KMS-11 (cell line): ENCODE measurements at regions not wholly inside any gene's neighbourhood (a gene's known extent, or its start where the extent isn't known, plus 50 kb on each side); places are given as distances from the start of the nearest gene placed in this dataset.

Experiments
- H2AFZ ChIP-seq: fragments of 200-600 bp; sonication (generic); 2 replicates; pipeline ENCODE4 v1.6.1; 2016; ENCODE audit warnings: antibody characterized with exemption, mixed run types, low read depth
- H3K27ac ChIP-seq: fragments of 200-600 bp; sonication (generic); 2 replicates; pipeline ENCODE4 v1.6.1; 2016; ENCODE audit warnings: mild to moderate bottlenecking, mixed run types
- H3K27me3 ChIP-seq: fragments of 200-600 bp; sonication (generic); 2 replicates; pipeline ENCODE4 v1.6.1; 2017; ENCODE audit warnings: mild to moderate bottlenecking, low read depth, mixed run types, moderate library complexity; ENCODE audit not compliant: insufficient read depth
- H3K36me3 ChIP-seq: fragments of 200-600 bp; sonication (generic); 2 replicates; pipeline ENCODE4 v1.6.1; 2017; ENCODE audit warnings: mild to moderate bottlenecking, mixed run types; ENCODE audit not compliant: insufficient read depth
- H3K4me1 ChIP-seq: fragments of 200-600 bp; sonication (generic); 2 replicates; pipeline ENCODE4 v1.6.1; 2016; ENCODE audit warnings: mild to moderate bottlenecking, low read depth, mixed run types; ENCODE audit not compliant: poor library complexity, severe bottlenecking
- H3K4me2 ChIP-seq: fragments of 200-600 bp; sonication (generic); 2 replicates; pipeline ENCODE4 v1.7.0; 2016; ENCODE audit warnings: mild to moderate bottlenecking, mixed run types
- H3K4me3 ChIP-seq: fragments of 200-600 bp; sonication (generic); IDR thresholded peaks from 2 replicates; pipeline ENCODE4 v1.6.1; 2017; ENCODE audit warnings: low read depth, low read length, mixed read lengths; ENCODE audit not compliant: insufficient read depth
- H3K79me2 ChIP-seq: fragments of 200-600 bp; sonication (generic); 2 replicates; pipeline ENCODE4 v1.6.1; 2016; ENCODE audit warnings: low read depth, mixed run types; ENCODE audit not compliant: insufficient read depth
- H3K9ac ChIP-seq: fragments of 200-600 bp; sonication (generic); 2 replicates; pipeline ENCODE4 v1.6.1; 2016; ENCODE audit warnings: mild to moderate bottlenecking, mixed run types
- H4K20me1 ChIP-seq: fragments of 200-600 bp; sonication (generic); 2 replicates; pipeline ENCODE4 v1.6.1; 2016; ENCODE audit warnings: mild to moderate bottlenecking, mixed run types; ENCODE audit not compliant: insufficient read depth
- CTCF ChIP-seq: fragments of 200-600 bp; sonication (generic); conservative IDR thresholded peaks from 2 replicates; pipeline ENCODE4 v1.6.1; 2017; ENCODE audit warnings: low read depth, mild to moderate bottlenecking, antibody characterized with exemption, low read length, moderate library complexity, mixed read lengths

GRCh38 chr2:217553679-217554078, 449.1 kb downstream of the TNS1 start:
- Histone ChIP-seq H3K4me1 (no peaks in the 10 kb centered on the region), H2AFZ (no peak overlapping the region), H3K4me3 (no peak overlapping the region), H4K20me1 (no peaks in the 10 kb centered on the region), H3K9ac (no peak overlapping the region), H3K36me3 (no peaks in the 10 kb centered on the region), H3K27me3 (no peaks in the 10 kb centered on the region), H3K4me2 (no peak overlapping the region), H3K79me2 (no peaks in the 10 kb centered on the region), H3K27ac (no peak overlapping the region)
- TF ChIP-seq CTCF = no peak

- H3K4me2 ChIP-seq = no peak overlapping the region
- H3K79me2 ChIP-seq = no peaks in the 10 kb centered on the region
- H3K27me3 ChIP-seq = no peaks in the 10 kb centered on the region
- no peak overlapping the region for H3K9ac ChIP-seq
- no peak for TF ChIP-seq CTCF
- no peak overlapping the region for H2AFZ ChIP-seq
- H3K27ac ChIP-seq = no peak overlapping the region
- no peaks in the 10 kb centered on the region for H4K20me1 ChIP-seq
- H3K36me3 ChIP-seq = no peaks in the 10 kb centered on the region
- H3K4me1 ChIP-seq = no peaks in the 10 kb centered on the region
- no peak overlapping the region for H3K4me3 ChIP-seq
Observed at GRCh38 chr2:217553202-217553601, 449.6 kb downstream of the TNS1 start.

GRCh38 chr2:217552081-217552480, 450.7 kb downstream of the TNS1 start:
- no peaks in the 10 kb centered on the region for H3K27me3 ChIP-seq
- H3K9ac ChIP-seq = no peak overlapping the region
- no peaks in the 10 kb centered on the region for H4K20me1 ChIP-seq
- TF ChIP-seq CTCF = no peak
- no peaks in the 10 kb centered on the region for H3K36me3 ChIP-seq
- no peak overlapping the region for H3K4me3 ChIP-seq
- no peak overlapping the region for H3K27ac ChIP-seq
- no peak overlapping the region for H3K4me2 ChIP-seq
- no peaks in the 10 kb centered on the region for H3K79me2 ChIP-seq
- no peak overlapping the region for H2AFZ ChIP-seq
- no peaks in the 10 kb centered on the region for H3K4me1 ChIP-seq

GRCh38 chr2:217551252-217551899, 451.4 kb downstream of the TNS1 start:
- no peak overlapping the region for H3K9ac ChIP-seq
- H3K4me1 ChIP-seq = no peaks in the 10 kb centered on the region
- H3K27ac ChIP-seq = no peak overlapping the region
- no peaks in the 10 kb centered on the region for H3K36me3 ChIP-seq
- no peaks in the 10 kb centered on the region for H3K27me3 ChIP-seq
- no peak overlapping the region for H3K4me3 ChIP-seq
- H2AFZ ChIP-seq = no peak overlapping the region
- TF ChIP-seq CTCF = no peak
- no peak overlapping the region for H3K4me2 ChIP-seq
- no peaks in the 10 kb centered on the region for H4K20me1 ChIP-seq
- no peaks in the 10 kb centered on the region for H3K79me2 ChIP-seq
